GM20000 (cell line): ENCODE measurements at regions not wholly inside any gene's neighbourhood (a gene's known extent, or its start where the extent isn't known, plus 50 kb on each side); places are given as distances from the start of the nearest gene placed in this dataset.

Source experiments
- DNase-seq: peaks from one replicate; pipeline ENCODE4 v3.0.0; 2012; ENCODE audit warnings: low spot score
- TF ChIP-seq, protein P1 (sequence below): IDR thresholded peaks from 2 replicates; pipeline ENCODE4 v1.5.1; 2012; ENCODE audit warnings: mild to moderate bottlenecking, control low read depth; ENCODE audit errors: extremely low read depth, missing control alignments

DNA sequence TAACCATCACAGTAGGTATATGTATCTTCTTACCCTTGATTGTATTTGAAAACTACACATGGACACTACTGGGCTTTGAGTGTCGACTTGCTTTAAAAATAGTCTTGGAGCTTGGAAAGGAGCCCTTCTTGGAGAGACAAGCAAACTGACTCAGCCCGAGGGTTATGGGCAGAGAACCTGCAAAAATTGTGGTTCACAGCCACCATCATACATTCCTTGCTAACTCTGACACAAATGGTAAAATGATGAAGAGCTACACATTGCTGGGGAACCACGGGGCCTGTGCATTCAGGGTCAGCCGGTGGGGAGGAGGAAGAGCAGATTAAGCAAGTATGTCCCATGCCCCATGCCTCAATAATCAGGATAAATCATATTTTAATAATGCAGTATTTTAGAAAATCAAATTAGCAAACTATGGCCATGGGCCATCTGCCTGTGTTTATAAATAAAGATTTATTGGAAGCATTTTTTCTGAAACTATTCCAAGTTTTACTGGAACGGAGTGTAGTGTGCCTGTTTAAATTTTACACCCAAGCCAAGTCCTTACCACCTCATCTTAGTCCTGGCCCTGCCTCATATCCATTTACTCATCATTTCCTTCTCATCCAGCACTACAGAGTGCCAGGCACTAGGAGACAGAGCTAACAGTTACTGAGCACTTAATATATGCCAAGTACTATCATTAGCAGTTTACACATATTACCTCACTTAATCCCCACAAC lies 195.7 kb downstream of the PALM2AKAP2 start:
- no peak for DNase-seq
- TF ChIP-seq, protein P1, sequence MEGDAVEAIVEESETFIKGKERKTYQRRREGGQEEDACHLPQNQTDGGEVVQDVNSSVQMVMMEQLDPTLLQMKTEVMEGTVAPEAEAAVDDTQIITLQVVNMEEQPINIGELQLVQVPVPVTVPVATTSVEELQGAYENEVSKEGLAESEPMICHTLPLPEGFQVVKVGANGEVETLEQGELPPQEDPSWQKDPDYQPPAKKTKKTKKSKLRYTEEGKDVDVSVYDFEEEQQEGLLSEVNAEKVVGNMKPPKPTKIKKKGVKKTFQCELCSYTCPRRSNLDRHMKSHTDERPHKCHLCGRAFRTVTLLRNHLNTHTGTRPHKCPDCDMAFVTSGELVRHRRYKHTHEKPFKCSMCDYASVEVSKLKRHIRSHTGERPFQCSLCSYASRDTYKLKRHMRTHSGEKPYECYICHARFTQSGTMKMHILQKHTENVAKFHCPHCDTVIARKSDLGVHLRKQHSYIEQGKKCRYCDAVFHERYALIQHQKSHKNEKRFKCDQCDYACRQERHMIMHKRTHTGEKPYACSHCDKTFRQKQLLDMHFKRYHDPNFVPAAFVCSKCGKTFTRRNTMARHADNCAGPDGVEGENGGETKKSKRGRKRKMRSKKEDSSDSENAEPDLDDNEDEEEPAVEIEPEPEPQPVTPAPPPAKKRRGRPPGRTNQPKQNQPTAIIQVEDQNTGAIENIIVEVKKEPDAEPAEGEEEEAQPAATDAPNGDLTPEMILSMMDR: no peak

DNA sequence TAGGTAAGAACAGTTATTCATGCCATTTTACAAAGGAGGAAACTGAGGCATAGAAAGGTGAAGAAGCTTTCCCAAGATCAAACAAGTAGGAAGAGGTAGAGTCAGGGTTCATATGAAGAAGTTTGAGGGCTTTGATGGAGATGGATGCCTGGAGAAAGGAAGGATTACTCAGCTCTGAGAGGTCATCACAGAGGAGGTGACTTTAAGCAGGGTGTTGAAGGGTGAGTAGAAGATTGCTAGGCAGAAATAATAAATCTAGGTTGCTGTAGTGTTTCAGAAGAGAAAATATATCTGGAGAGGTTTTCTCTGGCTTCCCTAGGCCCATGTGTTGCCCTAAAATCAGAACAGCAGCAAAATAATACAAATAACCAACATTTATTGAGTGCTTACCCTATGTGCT lies 196.3 kb downstream of the PALM2AKAP2 start:
- no peak for DNase-seq
- TF ChIP-seq, protein P1: no peak

DNA sequence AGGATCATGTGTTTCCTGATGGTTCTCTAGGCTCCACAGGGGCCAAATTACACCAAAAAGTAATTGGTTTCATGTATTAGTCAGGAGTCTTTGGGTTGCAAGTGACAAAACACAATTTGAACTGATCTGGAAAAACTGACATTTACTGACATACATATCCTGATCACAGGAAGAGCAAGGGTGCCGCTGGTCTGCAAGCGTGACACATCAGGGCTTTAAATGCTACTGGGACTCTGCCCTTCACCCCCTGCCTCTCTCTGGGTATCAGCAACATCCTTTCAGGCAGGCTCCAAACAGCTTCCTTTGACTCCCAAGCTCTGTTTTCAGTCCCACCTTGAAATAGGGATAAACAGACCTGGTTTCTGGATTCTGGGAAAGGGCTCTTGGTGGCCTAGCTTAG lies 197.5 kb downstream of the PALM2AKAP2 start:
- TF ChIP-seq, protein P1: no peak
- DNase-seq: no peak

DNA sequence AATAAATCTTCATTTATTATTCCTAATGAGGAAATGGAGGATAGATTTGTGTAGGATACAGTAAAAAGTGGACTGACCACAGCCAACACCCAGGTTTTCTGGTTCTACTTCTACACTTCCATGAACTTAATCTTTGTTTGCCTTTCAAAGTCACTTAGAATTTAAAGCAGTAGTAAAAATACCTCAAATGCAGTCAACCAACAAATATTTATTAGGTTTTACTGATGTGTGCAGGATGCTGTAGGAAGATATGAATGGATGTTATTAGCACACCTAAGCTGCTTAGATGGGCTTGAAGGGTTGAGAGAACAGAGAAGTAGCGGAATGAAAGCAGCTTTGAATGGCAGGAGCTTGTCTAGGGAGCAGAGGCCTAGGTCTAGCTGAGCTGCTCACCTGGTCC lies 201.1 kb downstream of the PALM2AKAP2 start:
- DNase-seq: no peak
- TF ChIP-seq, protein P1: no peak

DNA sequence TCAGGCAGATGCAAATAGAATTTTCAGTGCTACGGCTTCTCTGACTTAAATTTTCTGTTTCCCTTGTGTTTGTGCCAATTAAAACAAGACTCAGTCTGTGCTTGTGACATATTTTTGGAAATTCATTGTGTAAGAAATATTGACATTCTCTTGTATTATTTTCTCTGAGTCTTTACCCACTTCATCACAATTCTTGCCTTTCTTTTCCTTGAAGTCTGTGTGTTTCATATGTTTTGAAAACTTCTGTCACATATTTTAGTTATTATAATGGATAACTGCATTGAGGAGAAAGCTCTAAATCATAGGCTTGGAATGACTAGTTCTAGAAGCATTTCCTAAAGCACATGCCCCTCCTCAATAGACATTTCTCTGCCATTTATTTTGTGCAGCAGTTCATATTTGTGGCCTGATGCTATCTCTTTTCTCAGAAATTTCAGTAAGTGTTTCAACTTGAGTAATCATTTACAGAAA lies 206.6 kb downstream of the PALM2AKAP2 start:
- TF ChIP-seq, protein P1: no peak
- no peak for DNase-seq

DNA sequence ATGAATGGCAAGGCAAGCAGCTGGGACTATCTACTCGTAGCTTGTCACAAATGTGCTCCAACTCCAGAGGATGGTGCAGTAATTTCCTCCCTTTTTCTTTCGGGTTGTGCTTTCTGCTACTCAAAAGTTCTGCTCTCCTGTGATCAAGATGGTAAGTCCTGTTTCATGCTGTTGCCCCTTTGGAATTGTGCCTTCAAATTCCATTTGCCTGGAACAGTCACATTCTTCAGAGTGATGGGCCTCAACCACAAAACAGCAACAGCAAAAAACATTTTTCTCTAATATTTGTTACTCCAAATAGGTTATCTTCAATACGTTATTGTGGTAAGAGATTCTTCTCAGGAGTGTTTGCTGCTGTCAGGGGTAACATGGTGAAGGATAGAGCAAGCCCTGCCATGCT lies 209.3 kb downstream of the PALM2AKAP2 start:
- DNase-seq: no peak

DNA sequence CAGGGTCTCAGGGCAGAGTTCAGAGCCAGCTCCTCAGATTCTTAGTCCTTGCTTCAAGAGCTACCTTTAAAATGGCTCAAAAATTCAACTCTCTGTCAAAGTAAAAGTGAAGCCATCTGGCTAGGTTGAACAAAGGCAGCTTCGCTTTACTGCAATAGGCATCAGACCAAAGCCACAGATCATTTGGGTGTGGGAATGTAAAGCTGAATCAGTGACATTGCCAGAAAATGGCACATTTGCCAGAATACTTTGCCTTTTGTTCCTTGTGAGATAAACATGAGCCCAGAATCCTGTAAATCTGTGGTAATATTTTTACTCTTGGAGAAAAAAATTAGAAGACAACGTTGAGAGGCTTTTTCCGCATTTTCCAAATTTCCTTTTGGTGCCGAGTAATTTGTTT lies 210.5 kb downstream of the PALM2AKAP2 start:
- TF ChIP-seq, protein P1: no peak
- DNase-seq: no peak

More for the DNA sequence above, 209.3 kb downstream of the PALM2AKAP2 start:
- TF ChIP-seq, protein P1: no peak
